GM12872 (cell line): ENCODE measurements at regions not wholly inside any gene's neighbourhood (a gene's known extent, or its start where the extent isn't known, plus 50 kb on each side); places are given as distances from the start of the nearest gene placed in this dataset.

Experiments
- TF ChIP-seq, protein P1 (sequence below): IDR thresholded peaks from 3 replicates; pipeline ENCODE4 v1.5.1; 2011; ENCODE audit warnings: low read depth, mild to moderate bottlenecking, low read length, moderate library complexity; ENCODE audit not compliant: insufficient read depth

DNA sequence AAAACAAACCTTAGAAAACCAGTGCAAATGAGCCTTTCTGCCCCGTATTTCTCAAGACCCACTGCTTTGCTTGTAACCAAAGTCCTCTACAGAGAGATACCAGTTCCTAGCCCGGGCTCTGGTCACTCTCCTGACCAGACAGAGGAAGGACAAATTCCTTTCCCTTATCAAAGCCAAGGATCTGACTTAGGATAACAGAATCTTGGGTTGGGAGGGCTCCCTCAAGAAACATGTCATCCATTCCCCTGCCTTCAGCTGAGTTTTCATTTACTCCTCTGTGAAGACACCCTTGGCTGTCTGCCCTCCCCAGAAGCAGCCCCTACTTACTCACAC, 116.0 kb upstream of the PARP11 start:
- TF ChIP-seq, protein P1, sequence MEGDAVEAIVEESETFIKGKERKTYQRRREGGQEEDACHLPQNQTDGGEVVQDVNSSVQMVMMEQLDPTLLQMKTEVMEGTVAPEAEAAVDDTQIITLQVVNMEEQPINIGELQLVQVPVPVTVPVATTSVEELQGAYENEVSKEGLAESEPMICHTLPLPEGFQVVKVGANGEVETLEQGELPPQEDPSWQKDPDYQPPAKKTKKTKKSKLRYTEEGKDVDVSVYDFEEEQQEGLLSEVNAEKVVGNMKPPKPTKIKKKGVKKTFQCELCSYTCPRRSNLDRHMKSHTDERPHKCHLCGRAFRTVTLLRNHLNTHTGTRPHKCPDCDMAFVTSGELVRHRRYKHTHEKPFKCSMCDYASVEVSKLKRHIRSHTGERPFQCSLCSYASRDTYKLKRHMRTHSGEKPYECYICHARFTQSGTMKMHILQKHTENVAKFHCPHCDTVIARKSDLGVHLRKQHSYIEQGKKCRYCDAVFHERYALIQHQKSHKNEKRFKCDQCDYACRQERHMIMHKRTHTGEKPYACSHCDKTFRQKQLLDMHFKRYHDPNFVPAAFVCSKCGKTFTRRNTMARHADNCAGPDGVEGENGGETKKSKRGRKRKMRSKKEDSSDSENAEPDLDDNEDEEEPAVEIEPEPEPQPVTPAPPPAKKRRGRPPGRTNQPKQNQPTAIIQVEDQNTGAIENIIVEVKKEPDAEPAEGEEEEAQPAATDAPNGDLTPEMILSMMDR: no peak

DNA sequence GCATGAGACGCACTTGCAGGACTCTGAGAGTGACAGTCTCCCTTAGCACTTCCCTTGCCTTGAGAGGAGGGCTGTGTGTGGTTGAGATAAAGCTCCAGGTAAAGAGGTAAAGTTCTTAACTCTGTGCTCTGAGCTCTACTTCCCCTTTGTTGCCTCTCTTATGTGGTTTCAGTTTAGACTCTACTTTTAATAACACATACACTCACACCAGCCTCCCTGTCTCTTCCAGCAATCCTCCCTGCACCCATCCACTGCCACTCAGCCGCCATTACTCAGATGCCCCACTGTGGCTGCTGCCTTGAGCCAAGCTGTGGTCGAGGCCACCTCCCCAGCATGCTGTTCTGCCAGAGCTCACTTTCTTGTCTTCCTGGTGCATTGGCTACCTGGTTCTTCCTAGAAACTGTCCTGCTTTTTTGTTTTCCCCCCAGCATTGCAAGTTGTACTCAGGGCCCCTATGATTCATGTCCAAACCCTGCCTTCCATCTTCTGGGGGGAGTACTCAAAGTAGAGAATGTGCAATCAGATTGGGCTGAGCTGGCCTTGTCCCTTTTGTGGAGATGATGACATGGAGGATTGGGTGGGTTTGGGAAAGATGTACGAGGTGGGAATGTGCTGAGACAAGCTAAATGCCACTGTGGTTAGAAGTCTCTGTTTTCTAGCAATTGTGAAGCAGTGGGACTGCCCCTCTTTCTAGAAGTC, 115.5 kb upstream of the PARP11 start:
- TF ChIP-seq, protein P1: no peak

DNA sequence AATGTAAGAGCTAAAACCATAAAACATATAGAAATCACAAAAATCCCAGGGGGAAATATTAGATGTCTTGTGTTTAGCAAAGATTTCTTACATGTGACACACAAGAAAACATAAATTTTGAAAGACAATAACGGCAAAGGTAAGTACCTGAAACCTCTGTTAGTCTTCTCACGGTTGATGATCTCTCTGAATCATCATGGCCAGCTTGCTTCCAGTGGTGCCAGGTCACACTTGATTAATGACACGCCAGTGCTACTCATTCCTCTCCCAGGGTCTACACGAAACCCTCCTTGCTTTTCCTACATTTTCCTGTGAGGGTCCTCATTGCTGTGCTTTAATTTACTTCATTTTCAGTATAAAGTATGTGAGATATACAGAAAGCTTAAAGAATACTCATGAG, 114.4 kb upstream of the PARP11 start:
- TF ChIP-seq, protein P1: no peak

DNA sequence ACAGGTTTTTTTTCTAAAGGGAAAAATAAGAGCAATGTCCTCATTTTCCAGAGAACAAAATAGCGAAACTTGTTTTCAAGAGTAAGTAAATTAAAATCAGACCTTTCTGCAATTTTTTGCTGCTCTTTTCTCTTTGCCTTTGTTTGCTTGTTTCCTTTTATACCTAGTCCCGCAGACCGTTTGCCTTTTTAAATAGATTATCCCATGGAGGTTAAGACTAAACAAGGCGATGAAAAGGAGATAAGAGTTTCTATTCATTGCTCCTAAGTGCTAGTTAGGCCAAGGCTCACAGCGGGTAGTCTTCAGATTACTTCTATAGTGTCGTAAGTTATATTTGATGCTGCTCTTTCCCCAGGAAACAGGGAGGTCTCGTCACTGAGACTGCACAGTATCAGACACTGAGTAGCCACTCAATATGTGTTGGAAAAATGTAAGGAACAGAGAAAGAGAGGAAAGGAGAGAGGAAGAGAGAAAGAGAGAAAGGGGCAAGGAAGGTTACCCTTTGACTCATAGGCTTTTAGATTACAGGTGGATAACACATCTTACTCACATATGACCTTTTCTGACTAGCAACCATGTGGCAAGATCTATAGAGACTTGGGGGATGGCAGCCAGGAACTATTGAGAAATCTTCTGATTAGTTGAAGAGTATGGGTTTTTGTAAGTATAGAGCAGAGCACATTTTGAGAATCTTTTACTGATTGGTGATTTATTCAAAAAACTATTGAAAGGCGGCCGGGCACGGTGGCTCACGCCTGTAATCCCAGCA, 107.5 kb upstream of the PARP11 start:
- TF ChIP-seq, protein P1: no peak

DNA sequence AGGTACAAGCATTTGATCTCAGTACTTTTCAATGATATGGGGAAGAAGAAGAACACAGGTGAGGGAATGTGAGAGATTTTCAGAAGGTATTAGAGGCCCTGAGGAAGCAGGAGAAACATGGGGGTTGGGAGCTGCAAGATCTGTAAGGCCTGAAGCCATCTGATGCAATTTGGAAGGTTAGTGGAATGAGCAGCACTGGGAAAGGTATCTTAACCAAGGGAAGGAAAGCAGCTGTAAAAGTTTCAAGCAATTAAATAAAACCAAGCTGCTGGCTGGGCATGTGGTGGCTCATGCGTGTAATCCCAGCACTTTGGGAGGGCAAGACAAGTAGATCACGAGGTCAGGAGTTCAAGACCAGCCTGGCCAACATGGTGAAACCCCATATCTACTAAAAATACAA, 104.4 kb upstream of the PARP11 start:
- TF ChIP-seq, protein P1: no peak

DNA sequence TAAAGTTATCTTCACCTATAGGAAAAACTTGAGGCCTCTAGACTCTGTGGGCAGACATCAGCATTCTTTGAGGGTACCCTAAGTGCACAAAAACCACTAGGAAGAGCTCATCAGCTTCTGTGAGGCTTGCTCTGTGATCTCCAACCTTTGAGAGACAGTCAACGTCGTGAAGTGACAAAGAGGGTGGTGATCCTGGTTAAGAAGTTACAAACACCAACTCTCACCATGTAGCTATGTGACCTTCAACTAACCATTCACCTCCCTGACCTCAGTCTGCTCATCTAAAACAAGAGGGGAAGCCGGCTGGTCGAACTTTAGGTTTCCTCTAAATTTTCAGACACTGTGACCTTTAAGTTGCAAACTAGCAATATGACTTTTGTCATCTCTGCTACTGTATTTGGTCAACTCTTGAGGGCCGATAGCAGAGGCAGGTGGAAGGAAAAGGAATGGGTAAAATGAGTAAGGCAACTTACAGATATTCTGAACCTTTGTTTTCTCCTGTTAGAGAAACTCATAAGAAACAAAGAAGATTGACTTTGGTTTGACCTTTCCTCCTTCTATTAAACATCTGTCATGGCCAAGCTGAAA, 103.2 kb upstream of the PARP11 start:
- TF ChIP-seq, protein P1: no peak

DNA sequence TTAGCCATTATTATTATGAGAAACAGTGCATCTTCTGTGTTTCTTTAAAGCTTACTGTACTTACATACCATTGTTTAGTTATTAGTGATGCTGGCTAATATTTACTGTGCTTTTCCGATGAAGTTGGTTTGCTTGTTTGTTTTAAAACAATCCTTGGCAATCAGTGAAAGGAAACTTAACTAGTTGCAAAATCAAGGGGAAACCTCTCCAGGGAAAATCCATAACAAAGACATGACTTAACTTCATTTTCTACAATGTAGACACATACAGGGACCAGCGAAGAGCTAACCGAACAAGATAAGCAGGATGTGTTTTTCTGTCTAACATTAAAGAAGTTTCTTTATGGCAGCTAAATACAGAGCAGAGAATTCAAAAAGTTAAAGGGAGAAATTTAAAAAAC, 102.5 kb upstream of the PARP11 start:
- TF ChIP-seq, protein P1: no peak
